Activated CD8-positive, alpha-beta T cell treated with anti-CD3 and anti-CD28 coated beads for 36 hours (primary cell): ENCODE measurements at regions not wholly inside any gene's neighbourhood (a gene's known extent, or its start where the extent isn't known, plus 50 kb on each side); places are given as distances from the start of the nearest gene placed in this dataset.

ENCODE experiments used
- ATAC-seq: fragments of 200-7000 bp; cut with Tn5 transposase; one replicate; pipeline ENCODE4 v1.10.0; 2021; ENCODE audit warnings: mild to moderate bottlenecking, moderate library complexity
- CTCF ChIA-PET: fragments of 350-600 bp; sonication (Branson Sonifier 250); formaldehyde crosslinking; loops from one replicate; lab custom pipeline; 2021; ENCODE audit warnings: antibody characterized with exemption; lab: Charles Lee
- POLR2A ChIA-PET: fragments of 350-600 bp; sonication (Branson Sonifier 250); formaldehyde crosslinking; loops from one replicate; lab custom pipeline; 2021; ENCODE audit warnings: antibody characterized with exemption; lab: Charles Lee
- DNase-seq: peaks from one replicate; pipeline ENCODE4 v3.0.0-alpha.2; 2020
- H3K27ac Mint-ChIP-seq: one replicate; pipeline ENCODE4 v1.8.0; 2021; ENCODE audit warnings: mild to moderate bottlenecking, mixed read lengths
- H3K27me3 Mint-ChIP-seq: one replicate; pipeline ENCODE4 v1.8.0; 2021; ENCODE audit warnings: mixed read lengths
- H3K36me3 Mint-ChIP-seq: one replicate; pipeline ENCODE4 v1.8.0; 2021; ENCODE audit warnings: low read depth, mixed read lengths
- H3K4me1 Mint-ChIP-seq: one replicate; pipeline ENCODE4 v1.8.0; 2021; ENCODE audit warnings: low read depth, mixed read lengths
- H3K4me3 Mint-ChIP-seq: one replicate; pipeline ENCODE4 v1.8.0; 2021; ENCODE audit warnings: mild to moderate bottlenecking, moderate library complexity, mixed read lengths
- H3K9me3 Mint-ChIP-seq: one replicate; pipeline ENCODE4 v1.8.0; 2021; ENCODE audit warnings: mixed read lengths
- intact Hi-C: fragments of 100-400 bp; cut with micrococcal nuclease; formaldehyde crosslinking; loops from one replicate; pipeline ENCODE4 v1.10.0; 2022
- TF ChIP-seq, protein P1 (sequence below): fragments of 200-600 bp; IDR thresholded peaks from one replicate; pipeline ENCODE4 v1.8.0; 2022; ENCODE audit warnings: antibody characterized with exemption, mild to moderate bottlenecking

DNA sequence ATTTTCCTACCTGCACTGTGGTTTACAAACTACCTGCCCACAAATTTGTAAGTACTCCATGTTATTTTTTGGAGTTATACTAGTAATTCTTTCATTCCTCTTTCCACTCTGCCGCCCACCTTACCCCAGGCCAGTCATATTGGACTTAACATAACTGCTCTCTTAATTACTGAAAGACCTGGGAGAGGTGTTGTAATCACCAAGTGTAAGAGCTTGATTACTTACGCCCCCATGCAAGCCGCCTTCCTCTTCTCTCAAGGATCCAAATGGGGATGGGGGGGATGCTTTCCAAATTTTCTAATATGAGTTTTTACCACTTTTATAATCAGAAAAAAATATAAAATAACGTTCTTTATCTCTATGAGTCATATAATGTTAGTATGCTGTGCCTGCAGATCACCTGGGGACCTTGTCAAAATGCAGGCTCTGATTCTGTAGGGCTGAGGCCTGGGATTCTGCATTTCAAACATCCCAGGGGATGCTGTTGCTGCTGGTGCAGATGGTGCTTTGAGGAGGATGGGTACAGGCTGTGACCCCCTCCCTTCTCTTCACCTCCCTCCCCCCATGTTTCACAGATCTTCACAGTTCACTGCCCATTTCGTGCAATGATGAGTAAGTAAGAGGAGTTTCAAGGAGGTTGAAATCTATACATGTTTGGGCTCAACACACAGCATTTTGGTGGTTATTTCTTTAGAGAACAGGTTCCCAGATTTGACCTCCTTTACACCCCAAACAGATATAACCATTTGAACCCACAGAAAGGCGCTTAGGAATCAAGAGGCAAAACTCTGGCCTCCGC, 87.3 kb downstream of the SEC61B start:
- TF ChIP-seq, protein P1, sequence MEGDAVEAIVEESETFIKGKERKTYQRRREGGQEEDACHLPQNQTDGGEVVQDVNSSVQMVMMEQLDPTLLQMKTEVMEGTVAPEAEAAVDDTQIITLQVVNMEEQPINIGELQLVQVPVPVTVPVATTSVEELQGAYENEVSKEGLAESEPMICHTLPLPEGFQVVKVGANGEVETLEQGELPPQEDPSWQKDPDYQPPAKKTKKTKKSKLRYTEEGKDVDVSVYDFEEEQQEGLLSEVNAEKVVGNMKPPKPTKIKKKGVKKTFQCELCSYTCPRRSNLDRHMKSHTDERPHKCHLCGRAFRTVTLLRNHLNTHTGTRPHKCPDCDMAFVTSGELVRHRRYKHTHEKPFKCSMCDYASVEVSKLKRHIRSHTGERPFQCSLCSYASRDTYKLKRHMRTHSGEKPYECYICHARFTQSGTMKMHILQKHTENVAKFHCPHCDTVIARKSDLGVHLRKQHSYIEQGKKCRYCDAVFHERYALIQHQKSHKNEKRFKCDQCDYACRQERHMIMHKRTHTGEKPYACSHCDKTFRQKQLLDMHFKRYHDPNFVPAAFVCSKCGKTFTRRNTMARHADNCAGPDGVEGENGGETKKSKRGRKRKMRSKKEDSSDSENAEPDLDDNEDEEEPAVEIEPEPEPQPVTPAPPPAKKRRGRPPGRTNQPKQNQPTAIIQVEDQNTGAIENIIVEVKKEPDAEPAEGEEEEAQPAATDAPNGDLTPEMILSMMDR: no peak
- Mint-ChIP-seq H3K36me3 (no peaks in the 10 kb centered on the region), H3K4me3 (no peak overlapping the region), H3K4me1 (no peaks in the 10 kb centered on the region), H3K27me3 (no peaks in the 10 kb centered on the region), H3K9me3 (no peaks in the 10 kb centered on the region), H3K27ac (no peak overlapping the region)
- intact Hi-C loops: no loop called here
- ATAC-seq (no peak), DNase-seq (no peak)
- CTCF ChIA-PET: no interaction called here
- POLR2A ChIA-PET: no interaction called here

DNA sequence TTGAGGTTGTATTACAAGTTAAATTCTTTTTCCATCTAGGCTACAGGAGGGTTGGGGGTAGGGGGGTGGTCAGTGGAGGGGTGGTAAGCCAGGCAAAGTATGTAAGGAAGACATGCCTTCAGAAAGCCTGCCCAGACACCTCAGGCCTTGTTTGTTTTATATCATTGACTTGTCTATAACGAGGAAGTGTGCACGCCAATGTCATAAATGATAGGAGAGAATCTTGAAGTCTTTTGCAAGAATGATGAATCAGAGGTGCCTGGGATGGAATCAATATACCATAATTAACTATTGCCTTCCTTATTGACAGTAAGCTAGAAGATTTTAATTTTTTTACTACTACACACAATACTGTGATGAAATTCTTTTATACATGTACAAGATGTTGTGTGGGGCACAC, 90.7 kb downstream of the SEC61B start:
- intact Hi-C loops: no loop called here
- no peaks in the 10 kb centered on the region for H3K36me3 Mint-ChIP-seq

DNA sequence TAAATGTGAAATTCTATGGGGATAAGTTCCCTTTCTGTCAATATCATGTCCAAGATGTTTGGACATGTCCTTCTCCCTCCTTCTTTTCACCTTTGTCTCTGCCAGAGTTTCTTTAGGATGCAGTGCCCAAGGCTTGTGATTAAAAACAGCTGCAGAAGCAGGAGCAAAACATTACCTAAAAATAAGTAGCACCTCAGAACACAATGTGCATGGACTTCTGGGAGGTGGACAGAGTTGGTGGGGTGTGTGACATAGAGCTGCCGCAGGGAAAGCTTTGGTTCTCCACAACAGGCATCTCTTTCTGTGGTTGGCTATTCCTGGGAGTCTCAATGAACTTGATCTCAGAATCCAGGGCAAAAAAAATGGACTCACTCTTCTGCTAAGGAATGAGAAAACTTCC, 97.0 kb downstream of the SEC61B start:
- ChIA-PET CTCF (interaction anchor here (0.9 to 1.2 kb wide), 2 partner anchors 13 to 14 kb away, joined by 3 read pairs; no protein-coding TSS in a partner anchor), POLR2A (no interaction called here)
- Mint-ChIP-seq H3K27me3 (peaks cover 24% of the 10 kb centered on the region), H3K36me3 (no peaks in the 10 kb centered on the region), H3K9me3 (no peaks in the 10 kb centered on the region), H3K27ac (no peak overlapping the region), H3K4me1 (no peaks in the 10 kb centered on the region), H3K4me3 (no peak overlapping the region)
- DNase-seq: no peak
- no peak for ATAC-seq
- intact Hi-C loops: no loop called here
- TF ChIP-seq, protein P1: no peak

More for the DNA sequence above, 90.7 kb downstream of the SEC61B start:
- Mint-ChIP-seq H3K4me3 (no peak overlapping the region), H3K27me3 (peaks cover 10% of the 10 kb centered on the region), H3K27ac (no peak overlapping the region), H3K9me3 (no peaks in the 10 kb centered on the region), H3K4me1 (no peaks in the 10 kb centered on the region)
- ATAC-seq (no peak), DNase-seq (no peak)
- ChIA-PET POLR2A (no interaction called here), CTCF (no interaction called here)
- TF ChIP-seq, protein P1: no peak

DNA sequence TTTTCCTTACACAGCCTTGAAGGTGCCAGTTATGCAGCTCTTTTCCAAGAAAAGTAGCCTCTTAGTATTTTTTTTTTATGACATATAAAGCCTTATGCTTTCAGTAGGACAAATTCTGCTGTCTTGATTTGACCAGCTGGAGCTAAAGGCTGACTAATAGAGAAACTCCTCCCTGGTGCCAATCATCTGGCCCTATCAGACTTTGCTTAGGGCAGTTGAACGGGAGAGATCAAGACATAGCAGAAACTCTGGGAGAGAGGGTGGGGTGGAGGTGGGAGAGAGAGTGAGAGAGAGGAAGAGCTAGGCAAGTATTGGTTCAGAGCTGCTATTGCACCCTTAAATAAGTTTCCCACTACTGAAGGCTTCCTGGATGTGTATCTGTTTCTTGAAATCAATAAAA, 100.2 kb downstream of the SEC61B start:
- intact Hi-C loops: no loop called here
- DNase-seq (no peak), ATAC-seq (no peak)
- peaks cover 25% of the 10 kb centered on the region for H3K27me3 Mint-ChIP-seq
- TF ChIP-seq, protein P1: no peak
- no peaks in the 10 kb centered on the region for H3K36me3 Mint-ChIP-seq
- CTCF ChIA-PET: interaction anchor here (1.2 kb wide), 1 partner anchor 138 kb away, joined by 3 read pairs; no protein-coding TSS in a partner anchor
- POLR2A ChIA-PET: interaction anchor here (0.6 kb wide), 1 partner anchor 94 kb away, joined by 3 read pairs; no protein-coding TSS in a partner anchor
- H3K4me3 Mint-ChIP-seq: no peak overlapping the region
- H3K9me3 Mint-ChIP-seq: no peaks in the 10 kb centered on the region
- peaks cover 8% of the 10 kb centered on the region for H3K4me1 Mint-ChIP-seq
- no peak overlapping the region for H3K27ac Mint-ChIP-seq

DNA sequence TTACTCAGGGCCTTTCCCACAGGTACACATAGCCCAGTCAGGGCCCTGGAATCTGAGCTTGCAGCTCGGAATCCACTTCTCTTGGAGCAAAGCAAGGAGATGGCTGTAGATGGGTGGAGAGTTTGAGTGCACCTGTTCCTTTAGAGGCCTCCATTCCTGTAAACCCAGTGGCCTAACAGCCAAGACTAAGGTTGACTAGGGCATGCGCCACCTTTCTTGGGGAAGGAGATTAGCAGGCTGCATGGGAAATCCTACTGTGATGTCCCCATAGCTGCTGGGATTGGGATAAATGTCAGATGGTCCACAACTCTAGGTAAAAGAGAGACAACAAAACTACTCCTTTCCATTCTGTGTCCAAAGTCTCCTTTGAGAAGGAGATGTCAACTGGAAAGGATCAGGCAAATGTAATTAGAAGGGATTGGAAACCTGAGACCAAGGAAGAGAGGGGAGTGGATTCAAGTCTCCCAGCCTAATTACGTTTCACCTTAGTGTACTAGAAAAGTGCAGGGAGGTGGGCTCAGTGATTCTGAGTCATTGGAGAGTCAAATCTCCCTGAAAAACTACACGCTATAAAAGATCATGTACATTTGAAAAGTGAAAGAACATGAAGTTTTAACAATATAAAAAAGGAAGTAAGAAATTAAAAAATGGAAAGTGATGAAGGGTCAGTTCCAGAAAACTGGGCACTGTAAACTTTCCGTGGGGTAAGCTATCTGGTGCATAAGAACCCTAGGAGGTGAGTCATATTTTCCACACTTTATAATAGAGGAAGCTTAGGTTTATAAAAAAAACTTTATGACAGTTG, 104.2 kb downstream of the SEC61B start:
- no peaks in the 10 kb centered on the region for H3K9me3 Mint-ChIP-seq
- TF ChIP-seq, protein P1: no peak
- POLR2A ChIA-PET: interaction anchor here (0.7 kb wide), 1 partner anchor 106 kb away, joined by 3 read pairs; no protein-coding TSS in a partner anchor
- intact Hi-C loops: no loop called here
- H3K36me3 Mint-ChIP-seq: no peaks in the 10 kb centered on the region
- peaks cover 8% of the 10 kb centered on the region for H3K4me1 Mint-ChIP-seq
- CTCF ChIA-PET: no interaction called here
- no peak overlapping the region for H3K27ac Mint-ChIP-seq
- H3K27me3 Mint-ChIP-seq: peaks cover 16% of the 10 kb centered on the region
- no peak for DNase-seq
- H3K4me3 Mint-ChIP-seq: no peak overlapping the region
- no peak for ATAC-seq
